ENCODE measurements at regions not wholly inside any gene's neighbourhood (a gene's known extent, or its start where the extent isn't known, plus 50 kb on each side); places are given as distances from the start of the nearest gene placed in this dataset.
A peak's percentile ranks its signal among the peaks of the same experiment; 100 is the strongest.
"Not testable (repeated sequence)": the region's sequence is repeated elsewhere in the genome, so short reads cannot be mapped to it uniquely, and the experiment has no call there.

DNA sequence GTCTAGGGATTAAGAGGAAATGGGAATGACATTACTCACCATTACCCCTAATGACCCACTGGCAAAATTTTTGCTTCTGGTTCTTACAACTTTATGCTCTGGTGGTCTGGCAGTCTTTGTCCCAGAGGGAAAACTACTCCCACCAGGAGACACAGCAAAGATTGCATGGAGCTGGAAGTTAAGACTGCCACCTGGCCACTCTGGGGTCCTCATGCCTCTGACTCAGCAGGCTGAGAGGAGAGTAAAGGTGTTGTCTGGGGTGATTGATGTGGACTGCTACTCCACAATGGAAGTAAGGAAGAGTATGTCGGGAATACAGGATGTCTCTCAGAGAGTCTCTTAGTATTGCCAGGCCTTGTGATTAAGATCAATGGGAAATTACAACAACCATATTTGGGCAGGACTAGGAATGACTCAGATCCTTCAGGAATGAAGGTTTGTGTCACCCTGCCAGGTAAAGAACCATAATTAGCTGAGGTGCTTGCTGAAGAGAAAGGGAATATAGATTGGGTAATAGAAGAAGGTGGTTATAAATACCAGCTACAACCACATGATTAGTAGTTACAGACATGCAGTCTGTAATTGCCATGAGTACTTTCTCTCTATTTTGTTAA is 215.5 kb downstream of the GPAT3 start:
- Histone ChIP-seq H3K27ac (ENCODE audit: low read length) (no peak overlapping the region), H3K27me3 (ENCODE audit: control insufficient read depth, insufficient read depth, low read length) (no peaks in the 10 kb centered on the region), H3K4me3 (ENCODE audit: low read length) (no peak overlapping the region), H3K36me3 (ENCODE audit: control insufficient read depth, insufficient read depth, low read length) (no peaks in the 10 kb centered on the region), H3K4me1 (ENCODE audit: control insufficient read depth, insufficient read depth, low read length) (no peaks in the 10 kb centered on the region), H3K9me3 (replicated peaks; ENCODE audit: control insufficient read depth, low read depth, low read length) (no peaks in the 10 kb centered on the region)
- no CpG with 5 or more reads among the region's 1 CpG for WGBS (ENCODE audit: insufficient coverage)
- DNase-seq = no peak

DNA sequence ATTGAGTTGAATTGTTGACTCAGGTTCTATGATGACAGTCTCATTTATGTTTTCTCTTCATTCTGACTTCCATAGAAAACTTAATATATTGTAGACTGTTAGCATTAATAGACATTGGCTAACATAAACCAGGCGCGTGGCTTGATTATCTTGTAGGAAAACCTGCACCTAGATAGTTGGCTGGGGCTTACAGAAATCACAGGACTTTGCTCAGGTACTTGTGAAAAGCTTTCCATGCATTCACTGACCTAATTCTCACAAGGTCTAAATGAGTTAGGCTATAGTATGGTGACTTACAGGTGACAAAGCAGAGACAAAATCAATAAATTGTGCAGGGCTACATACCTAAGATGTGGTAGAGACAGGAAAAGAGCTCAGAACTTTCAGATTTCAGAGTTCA is 212.8 kb downstream of the GPAT3 start:
- DNase-seq = no peak
- no peaks in the 10 kb centered on the region for H3K36me3 ChIP-seq (ENCODE audit: control insufficient read depth, insufficient read depth, low read length)
- no peaks in the 10 kb centered on the region for H3K4me1 ChIP-seq (ENCODE audit: control insufficient read depth, insufficient read depth, low read length)
- H3K27me3 ChIP-seq (ENCODE audit: control insufficient read depth, insufficient read depth, low read length) = no peaks in the 10 kb centered on the region
- no peak overlapping the region for H3K27ac ChIP-seq (ENCODE audit: low read length)
- WGBS (ENCODE audit: insufficient coverage) = no CpG with 5 or more reads among the region's 2 CpGs
- H3K4me3 ChIP-seq (ENCODE audit: low read length) = no peak overlapping the region
- no peaks in the 10 kb centered on the region for H3K9me3 ChIP-seq (replicated peaks; ENCODE audit: control insufficient read depth, low read depth, low read length)

DNA sequence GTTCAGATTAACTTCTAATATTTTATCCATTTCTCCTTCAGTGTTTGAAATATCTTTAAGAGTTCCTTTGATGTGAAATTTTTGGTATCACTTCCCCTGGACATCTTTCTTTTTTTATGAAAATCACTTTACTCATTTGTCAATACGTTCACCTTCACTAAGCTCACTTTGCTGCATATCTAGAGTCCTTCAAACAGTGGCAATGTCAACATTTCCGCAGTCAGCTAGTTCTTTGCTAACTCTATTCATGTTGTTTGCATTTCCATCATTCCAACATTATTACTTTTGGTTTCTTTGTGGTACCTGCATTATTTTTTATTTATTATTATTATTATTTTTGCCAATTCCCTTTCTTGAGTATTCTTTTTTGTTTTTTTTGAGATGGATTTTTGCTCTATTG is 203.0 kb downstream of the GPAT3 start:
- H3K27ac ChIP-seq (ENCODE audit: low read length) = no peak overlapping the region
- DNase-seq = no peak
- WGBS (ENCODE audit: insufficient coverage) = 80% methylated on average over 2 of the region's 2 CpGs

DNA sequence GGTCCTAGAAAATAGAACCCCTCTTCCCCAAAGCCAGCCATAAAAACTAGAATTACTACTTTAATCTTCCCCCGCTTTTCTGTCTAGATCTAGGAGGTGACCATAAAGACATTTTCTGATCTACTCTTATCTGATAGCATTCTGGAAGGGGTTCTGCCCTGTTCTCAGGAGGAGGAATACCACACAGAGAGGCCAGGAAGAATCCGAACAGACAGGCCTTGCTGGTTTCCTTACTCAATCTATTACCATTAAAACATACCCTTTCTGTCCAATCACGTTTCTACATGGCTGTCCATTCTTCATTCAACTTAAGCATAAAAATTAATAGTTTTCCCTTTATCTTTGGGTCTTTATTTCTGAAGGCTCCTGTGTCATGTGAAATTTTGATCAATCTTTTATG is 198.7 kb downstream of the GPAT3 start:
- Histone ChIP-seq H3K9me3 (replicated peaks; ENCODE audit: control insufficient read depth, low read depth, low read length) (peaks cover 2% of the 10 kb centered on the region), H3K4me1 (ENCODE audit: control insufficient read depth, insufficient read depth, low read length) (no peaks in the 10 kb centered on the region), H3K36me3 (ENCODE audit: control insufficient read depth, insufficient read depth, low read length) (no peaks in the 10 kb centered on the region), H3K4me3 (ENCODE audit: low read length) (no peak overlapping the region), H3K27ac (ENCODE audit: low read length) (no peak overlapping the region), H3K27me3 (ENCODE audit: control insufficient read depth, insufficient read depth, low read length) (no peaks in the 10 kb centered on the region)
- WGBS (ENCODE audit: insufficient coverage) = 85% methylated on average over 2 of the region's 3 CpGs
- no peak for DNase-seq

More for the DNA sequence above, 203.0 kb downstream of the GPAT3 start:
- Histone ChIP-seq H3K4me3 (ENCODE audit: low read length) (no peak overlapping the region), H3K4me1 (ENCODE audit: control insufficient read depth, insufficient read depth, low read length) (no peaks in the 10 kb centered on the region), H3K36me3 (ENCODE audit: control insufficient read depth, insufficient read depth, low read length) (no peaks in the 10 kb centered on the region), H3K27me3 (ENCODE audit: control insufficient read depth, insufficient read depth, low read length) (no peaks in the 10 kb centered on the region), H3K9me3 (replicated peaks; ENCODE audit: control insufficient read depth, low read depth, low read length) (no peaks in the 10 kb centered on the region)

DNA sequence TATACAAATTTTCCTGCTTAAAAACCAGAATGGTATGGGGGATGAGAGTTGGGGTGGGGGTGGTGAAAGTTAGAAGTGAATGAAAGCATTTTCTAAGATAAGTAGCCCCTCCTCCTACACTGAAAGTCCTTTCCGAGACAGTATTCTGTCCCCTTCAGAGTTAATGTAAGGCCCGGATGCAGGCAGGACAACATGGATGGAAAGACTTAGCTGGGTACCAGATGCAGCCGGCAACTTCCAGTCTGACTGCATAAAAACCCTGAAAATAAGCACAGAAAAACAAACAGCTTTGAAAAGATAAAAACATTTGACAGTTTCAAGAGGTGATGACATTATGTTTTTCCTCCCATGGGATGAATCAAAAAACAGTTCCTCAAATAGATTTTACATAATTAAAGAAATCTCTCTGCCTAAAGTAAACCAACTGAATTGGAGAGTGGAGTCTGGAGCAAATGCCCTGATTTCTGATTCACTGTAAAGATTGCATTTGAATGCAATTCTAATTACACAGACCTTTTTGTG is 196.3 kb downstream of the GPAT3 start:
- Histone ChIP-seq H3K4me1 (ENCODE audit: control insufficient read depth, insufficient read depth, low read length) (no peaks in the 10 kb centered on the region), H3K27ac (ENCODE audit: low read length) (no peak overlapping the region), H3K36me3 (ENCODE audit: control insufficient read depth, insufficient read depth, low read length) (no peaks in the 10 kb centered on the region), H3K4me3 (ENCODE audit: low read length) (no peak overlapping the region), H3K9me3 (replicated peaks; ENCODE audit: control insufficient read depth, low read depth, low read length) (peaks cover 2% of the 10 kb centered on the region), H3K27me3 (ENCODE audit: control insufficient read depth, insufficient read depth, low read length) (no peaks in the 10 kb centered on the region)
- no peak for DNase-seq
- WGBS (ENCODE audit: insufficient coverage) = no CpG with 5 or more reads among the region's 3 CpGs

DNA sequence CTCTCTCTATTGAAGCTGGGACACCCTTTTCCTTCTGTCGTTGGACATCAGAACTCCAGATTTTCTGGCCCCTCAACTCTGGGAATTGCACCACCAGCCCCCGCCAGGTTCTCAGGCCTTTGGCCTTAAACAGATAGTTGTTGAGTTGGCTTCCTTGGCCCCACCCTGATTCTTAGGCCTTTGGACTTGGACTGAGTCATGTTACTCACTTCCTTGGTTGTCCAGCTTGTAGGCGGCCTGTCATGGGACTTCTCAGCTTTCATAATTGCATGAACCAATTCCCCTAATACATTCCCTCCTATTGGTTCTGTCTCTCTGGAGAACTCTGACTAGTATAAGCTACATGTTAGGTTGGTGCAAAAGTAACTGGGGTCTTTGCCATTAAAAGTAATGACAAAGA is 195.7 kb downstream of the GPAT3 start:
- Histone ChIP-seq H3K27ac (ENCODE audit: low read length) (no peak overlapping the region), H3K36me3 (ENCODE audit: control insufficient read depth, insufficient read depth, low read length) (no peaks in the 10 kb centered on the region), H3K4me3 (ENCODE audit: low read length) (no peak overlapping the region), H3K27me3 (ENCODE audit: control insufficient read depth, insufficient read depth, low read length) (no peaks in the 10 kb centered on the region), H3K9me3 (replicated peaks; ENCODE audit: control insufficient read depth, low read depth, low read length) (peaks cover 2% of the 10 kb centered on the region), H3K4me1 (ENCODE audit: control insufficient read depth, insufficient read depth, low read length) (no peaks in the 10 kb centered on the region)
- 84% methylated on average over 2 of the region's 3 CpGs for WGBS (ENCODE audit: insufficient coverage)
- no peak for DNase-seq

DNA sequence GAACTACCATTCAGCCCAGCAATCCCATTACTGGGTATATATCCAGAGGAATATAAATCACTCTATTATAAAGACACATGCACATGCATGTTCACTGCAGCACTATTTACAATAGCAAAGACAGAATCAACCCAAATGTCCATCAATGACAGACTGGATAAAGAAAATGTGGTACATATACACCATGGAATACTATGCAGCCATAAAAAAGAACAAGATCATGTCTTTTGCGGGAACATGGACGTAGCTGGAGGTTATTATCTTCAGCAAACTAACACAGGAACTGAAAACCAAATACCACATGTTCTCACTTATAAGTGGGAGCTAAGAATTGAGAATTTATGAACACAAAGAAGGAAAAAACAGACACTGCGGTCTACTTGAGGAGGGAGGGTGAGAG is 195.1 kb downstream of the GPAT3 start:
- not testable (repeated sequence) for H3K4me1 ChIP-seq (ENCODE audit: control insufficient read depth, insufficient read depth, low read length); H3K4me3 ChIP-seq (ENCODE audit: low read length); H3K27me3 ChIP-seq (ENCODE audit: control insufficient read depth, insufficient read depth, low read length); DNase-seq; H3K36me3 ChIP-seq (ENCODE audit: control insufficient read depth, insufficient read depth, low read length); H3K9me3 ChIP-seq (replicated peaks; ENCODE audit: control insufficient read depth, low read depth, low read length); H3K27ac ChIP-seq (ENCODE audit: low read length)
- no CpG with 5 or more reads among the region's 3 CpGs for WGBS (ENCODE audit: insufficient coverage)

DNA sequence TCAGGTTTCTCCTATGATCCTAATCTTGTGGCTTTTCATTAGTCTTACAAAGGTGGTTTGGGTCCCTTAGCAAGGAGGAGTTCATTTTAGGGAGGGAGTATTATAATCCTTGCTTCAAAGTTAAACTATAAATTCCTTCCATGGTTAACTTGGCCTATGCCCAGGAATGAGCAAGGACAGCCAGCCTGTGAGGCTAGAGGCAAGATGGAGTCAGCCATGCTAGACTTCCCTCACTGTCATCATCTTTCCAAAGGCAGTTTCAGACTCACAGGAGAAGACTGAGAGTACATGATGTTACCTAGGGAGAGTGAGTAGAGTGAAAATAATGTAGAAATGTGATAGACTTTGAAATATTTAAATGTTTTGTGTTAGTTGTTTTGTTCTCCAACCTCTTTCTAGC is 192.3 kb downstream of the GPAT3 start:
- Histone ChIP-seq H3K9me3 (replicated peaks; ENCODE audit: control insufficient read depth, low read depth, low read length) (peaks cover 2% of the 10 kb centered on the region), H3K36me3 (ENCODE audit: control insufficient read depth, insufficient read depth, low read length) (no peaks in the 10 kb centered on the region), H3K4me1 (ENCODE audit: control insufficient read depth, insufficient read depth, low read length) (no peaks in the 10 kb centered on the region), H3K27ac (ENCODE audit: low read length) (no peak overlapping the region), H3K27me3 (ENCODE audit: control insufficient read depth, insufficient read depth, low read length) (no peaks in the 10 kb centered on the region), H3K4me3 (ENCODE audit: low read length) (no peak overlapping the region)
- no peak for DNase-seq

DNA sequence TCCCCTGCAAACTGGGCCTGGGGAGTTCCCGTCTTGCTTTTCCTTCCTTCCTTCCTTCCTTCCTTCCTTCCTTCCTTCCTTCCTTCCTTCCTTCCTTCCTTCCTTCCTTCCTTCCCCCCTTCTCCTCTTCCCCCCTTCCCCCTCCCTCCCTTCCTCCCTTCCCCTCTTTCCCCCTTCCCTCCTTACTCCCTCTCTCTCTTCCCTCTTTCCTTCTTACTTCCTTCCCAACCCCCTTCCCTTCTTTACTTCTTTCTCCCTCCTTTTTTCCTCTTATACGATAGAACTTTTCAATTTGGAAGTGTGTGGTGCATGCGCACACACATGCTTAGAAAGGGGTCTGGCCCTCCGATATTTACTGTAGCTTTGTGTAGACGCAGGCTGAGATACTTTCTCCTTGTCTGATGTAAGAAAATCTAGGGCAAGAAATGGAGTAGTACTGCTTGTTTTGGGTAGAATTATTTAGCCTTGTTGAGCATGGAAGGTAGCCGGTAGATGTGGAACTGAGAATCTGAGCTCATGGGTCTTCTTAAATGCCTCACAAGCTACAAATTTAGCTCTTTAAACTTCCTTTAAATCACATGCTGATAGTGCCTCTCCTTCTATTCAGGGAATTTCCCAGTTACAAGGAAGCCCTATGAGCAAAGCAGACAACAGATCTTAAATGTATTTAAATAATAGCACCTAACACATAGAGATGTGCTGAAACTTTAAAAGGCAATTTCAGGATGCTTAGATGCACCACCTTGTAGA is 189.6 kb downstream of the GPAT3 start:
- no peak overlapping the region for H3K27ac ChIP-seq (ENCODE audit: low read length)
- H3K4me3 ChIP-seq (ENCODE audit: low read length) = no peak overlapping the region
- 90% methylated on average over 3 of the region's 6 CpGs for WGBS (ENCODE audit: insufficient coverage)
- H3K36me3 ChIP-seq (ENCODE audit: control insufficient read depth, insufficient read depth, low read length) = no peaks in the 10 kb centered on the region
- H3K4me1 ChIP-seq (ENCODE audit: control insufficient read depth, insufficient read depth, low read length) = no peaks in the 10 kb centered on the region
- no peaks in the 10 kb centered on the region for H3K27me3 ChIP-seq (ENCODE audit: control insufficient read depth, insufficient read depth, low read length)
- H3K9me3 ChIP-seq (replicated peaks; ENCODE audit: control insufficient read depth, low read depth, low read length) = peaks cover 2% of the 10 kb centered on the region
- DNase-seq = peak; percentile 30

DNA sequence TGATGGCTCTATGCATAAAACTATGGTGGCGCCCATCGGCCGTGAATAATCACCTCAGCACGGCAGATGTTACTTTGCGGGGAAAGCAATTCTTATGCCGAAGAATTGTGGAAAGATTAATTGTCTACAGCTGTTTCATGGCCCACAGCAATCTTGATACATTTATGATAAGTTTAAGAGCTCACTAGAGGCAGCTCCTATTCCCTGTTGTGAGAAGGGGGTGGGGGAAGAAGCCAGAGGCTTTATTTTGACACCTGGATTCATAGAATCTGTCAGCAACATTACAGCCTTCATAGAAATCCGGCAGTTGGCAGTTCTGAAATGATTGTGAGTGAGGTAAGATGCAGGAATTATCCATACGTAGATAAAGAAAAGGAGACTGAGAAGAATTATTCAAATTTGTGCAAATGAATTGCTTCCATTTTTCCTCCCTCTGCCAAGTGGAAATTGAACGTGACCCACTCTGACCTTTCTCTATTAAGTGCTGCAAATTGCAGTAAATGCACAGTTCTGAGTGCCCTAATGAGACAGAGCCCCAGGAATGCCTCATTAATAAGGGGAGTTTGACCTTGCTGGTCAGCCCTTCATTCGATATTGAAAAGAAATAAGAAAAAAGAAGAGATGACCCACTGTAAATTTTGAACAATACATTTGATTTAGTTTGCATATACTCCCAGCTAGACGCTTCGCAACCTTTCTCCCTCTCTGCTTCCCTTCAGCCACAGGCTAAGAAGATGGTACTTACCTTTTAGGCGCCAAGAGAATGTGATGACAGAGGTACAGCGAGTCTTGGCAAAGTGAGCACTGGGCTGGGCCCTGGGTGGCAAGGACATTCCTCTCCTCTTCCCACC is 188.8 kb downstream of the GPAT3 start:
- Histone ChIP-seq H3K27ac (ENCODE audit: low read length) (no peak overlapping the region), H3K4me1 (ENCODE audit: control insufficient read depth, insufficient read depth, low read length) (no peaks in the 10 kb centered on the region), H3K36me3 (ENCODE audit: control insufficient read depth, insufficient read depth, low read length) (no peaks in the 10 kb centered on the region), H3K4me3 (ENCODE audit: low read length) (no peak overlapping the region), H3K9me3 (replicated peaks; ENCODE audit: control insufficient read depth, low read depth, low read length) (no peaks in the 10 kb centered on the region), H3K27me3 (ENCODE audit: control insufficient read depth, insufficient read depth, low read length) (no peaks in the 10 kb centered on the region)
- 24% methylated on average over 5 of the region's 14 CpGs for WGBS (ENCODE audit: insufficient coverage)
- DNase-seq = no peak

All from muscle of leg (tissue), 3 donors.